HG02884 (cell line): ENCODE measurements at regions not wholly inside any gene's neighbourhood (a gene's known extent, or its start where the extent isn't known, plus 50 kb on each side); places are given as distances from the start of the nearest gene placed in this dataset.

Source experiments
- ATAC-seq: cut with Tn5 transposase; IDR thresholded peaks from one replicate; pipeline ENCODE4 v1.9.1; 2021; ENCODE audit warnings: mild to moderate bottlenecking, moderate library complexity; ENCODE audit not compliant: unreplicated experiment

GRCh38 chr1:195941795-195942194, 666.4 kb downstream of the KCNT2 start:
- ATAC-seq, result no peak

GRCh38 chr1:195941314-195941713, 666.9 kb downstream of the KCNT2 start:
- ATAC-seq, result no peak

DNA sequence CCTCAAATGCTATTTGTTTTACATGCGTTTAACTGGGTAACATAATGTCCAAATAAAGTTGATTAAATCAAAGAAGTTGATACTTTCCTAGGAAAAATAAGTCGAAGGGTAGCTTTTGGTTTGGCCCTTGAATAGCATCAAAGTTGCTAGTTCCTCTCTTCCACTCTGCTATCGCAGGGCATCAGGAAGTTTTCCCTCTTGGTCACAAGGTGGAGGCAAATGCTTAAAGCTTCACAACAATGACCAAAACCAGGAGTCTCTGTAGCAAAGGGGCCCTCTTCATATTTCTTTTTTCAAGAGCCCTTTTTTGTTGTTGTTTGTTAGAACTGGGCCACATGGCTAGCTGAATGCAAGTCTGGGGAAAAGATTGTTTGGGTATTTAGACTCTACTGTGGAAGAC, 668.4 kb downstream of the KCNT2 start:
- no peak for ATAC-seq

- no peak for ATAC-seq
Observed at GRCh38 chr1:195934817-195935553, 673.3 kb downstream of the KCNT2 start.

DNA sequence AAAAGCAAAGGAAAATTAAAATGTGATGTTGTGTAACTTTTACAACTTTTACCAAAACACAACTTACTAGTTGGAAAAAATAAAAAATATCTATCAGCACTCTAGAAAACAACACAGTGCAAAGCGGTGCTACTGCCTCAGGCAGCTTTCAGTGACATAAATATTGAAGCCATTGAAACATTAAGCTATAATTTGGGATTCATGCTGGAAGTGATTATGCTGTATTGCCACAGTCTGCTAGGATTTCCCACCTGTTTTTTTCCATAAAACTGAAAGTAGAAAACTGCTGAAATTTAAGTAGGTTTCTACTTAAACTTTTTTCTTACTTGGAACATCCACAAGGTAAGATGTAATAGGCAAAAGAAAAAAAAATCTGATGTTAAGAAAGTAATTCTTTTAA, 674.4 kb downstream of the KCNT2 start:
- no peak for ATAC-seq

DNA sequence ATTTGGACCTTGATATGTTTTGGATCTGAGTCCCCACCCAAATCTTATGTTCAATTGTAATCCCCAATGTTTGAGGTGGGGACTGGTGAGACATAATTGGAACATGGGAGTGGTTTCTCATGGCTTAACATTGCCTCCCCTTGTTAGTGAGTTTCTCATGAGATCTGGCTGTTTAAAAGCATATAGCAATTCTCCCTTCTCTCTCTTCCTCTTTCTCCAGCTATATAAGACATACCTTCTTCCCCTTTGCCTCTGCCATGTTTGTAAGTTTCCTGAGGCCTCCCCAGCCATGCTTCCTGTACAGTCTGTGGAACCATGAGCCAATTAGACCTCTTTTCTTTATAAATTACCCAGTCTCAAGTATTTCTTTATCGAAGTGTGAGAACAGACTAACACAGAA, 692.4 kb downstream of the KCNT2 start:
- no peak for ATAC-seq

DNA sequence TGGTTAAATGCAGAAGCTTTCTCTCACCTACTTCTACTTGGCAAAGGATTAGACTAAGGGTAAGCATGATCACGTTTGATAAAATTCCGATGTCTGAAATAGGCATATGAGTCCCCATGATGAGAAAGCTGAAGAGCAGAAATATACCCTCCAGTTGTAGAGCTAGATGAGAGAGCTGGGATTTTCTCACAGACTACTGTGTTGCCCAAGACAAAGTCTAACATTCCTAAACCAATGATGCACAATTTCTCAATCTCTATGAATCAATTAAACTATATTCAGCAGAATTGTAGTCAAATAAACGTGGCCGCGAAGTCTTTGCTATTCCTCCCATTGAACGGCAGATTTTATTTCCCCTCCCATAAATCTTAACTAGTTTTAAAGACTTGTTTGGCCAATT, 699.2 kb downstream of the KCNT2 start:
- no peak for ATAC-seq

- no peak for ATAC-seq
Observed at GRCh38 chr1:195908121-195908520, 700.1 kb downstream of the KCNT2 start.

- no peak for ATAC-seq
Observed at GRCh38 chr1:195903203-195903602, 705.0 kb downstream of the KCNT2 start.

- no peak for ATAC-seq
Observed at GRCh38 chr1:195902779-195903178, 705.5 kb downstream of the KCNT2 start.

DNA sequence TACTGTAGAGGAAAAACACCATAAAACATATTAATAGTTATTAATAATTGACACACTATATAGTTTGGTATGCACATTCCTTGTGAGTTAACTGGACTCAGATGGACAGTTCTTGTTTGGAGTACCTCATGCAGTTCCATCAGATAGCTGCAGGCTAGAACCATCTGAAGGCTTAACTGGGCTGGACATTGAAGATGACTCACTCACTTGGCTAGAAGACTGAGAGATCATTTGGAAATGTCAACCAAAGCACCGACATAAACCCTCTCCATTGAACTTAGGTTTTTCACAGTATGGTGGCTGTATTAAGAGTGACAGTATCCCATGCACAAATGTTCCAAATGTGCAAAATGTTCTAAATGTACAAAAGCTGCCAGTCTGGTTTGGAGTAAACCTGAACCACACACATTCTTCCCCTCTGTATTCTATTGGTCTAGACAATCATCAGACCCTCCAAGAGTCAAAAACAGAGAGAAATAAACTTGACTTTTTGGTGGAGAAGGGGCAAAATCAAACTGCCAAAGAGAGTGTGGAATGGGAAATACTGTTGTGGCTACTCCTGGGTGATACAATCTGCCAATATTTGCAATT, 708.4 kb downstream of the KCNT2 start:
- no peak for ATAC-seq

- ATAC-seq, result no peak
Observed at GRCh38 chr1:195898924-195899323, 709.3 kb downstream of the KCNT2 start.

DNA sequence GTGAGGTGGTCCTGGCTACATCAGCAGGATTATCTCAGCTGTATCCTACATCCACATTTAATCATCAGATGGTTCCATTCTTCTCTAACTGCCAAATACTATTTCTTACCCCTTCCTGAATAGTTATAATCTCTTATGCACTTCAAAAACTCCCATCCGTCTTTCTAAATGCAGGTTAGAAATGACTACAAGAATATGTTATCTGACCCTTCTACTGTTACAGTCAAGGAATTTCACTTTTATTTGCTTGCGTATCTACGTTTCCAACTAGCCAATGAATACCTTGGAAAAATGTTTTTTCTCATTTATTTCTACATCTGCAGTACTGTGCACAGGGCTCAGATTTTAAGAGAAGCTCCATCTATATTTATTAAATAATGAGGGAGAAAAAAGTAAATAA, 709.9 kb downstream of the KCNT2 start:
- ATAC-seq, result no peak

DNA sequence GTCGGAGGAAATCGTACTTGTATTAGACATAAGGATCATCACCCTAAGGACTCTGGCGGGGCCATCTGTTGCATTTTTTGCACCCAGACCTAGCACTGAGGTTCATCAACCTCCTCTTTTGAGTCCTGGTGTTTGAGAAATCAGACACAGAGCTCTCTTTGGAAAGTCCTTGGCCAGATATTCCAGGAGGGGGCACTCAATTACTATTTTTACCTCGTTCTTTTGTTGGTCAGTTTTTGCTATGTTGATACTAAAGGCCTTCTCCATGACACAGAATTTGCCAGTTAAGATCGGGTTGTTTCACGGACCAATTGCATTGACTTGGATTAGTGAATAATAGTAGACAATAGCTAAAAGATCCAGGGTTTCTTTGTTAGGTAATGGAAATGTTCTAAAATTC, 711.2 kb downstream of the KCNT2 start:
- no peak for ATAC-seq

DNA sequence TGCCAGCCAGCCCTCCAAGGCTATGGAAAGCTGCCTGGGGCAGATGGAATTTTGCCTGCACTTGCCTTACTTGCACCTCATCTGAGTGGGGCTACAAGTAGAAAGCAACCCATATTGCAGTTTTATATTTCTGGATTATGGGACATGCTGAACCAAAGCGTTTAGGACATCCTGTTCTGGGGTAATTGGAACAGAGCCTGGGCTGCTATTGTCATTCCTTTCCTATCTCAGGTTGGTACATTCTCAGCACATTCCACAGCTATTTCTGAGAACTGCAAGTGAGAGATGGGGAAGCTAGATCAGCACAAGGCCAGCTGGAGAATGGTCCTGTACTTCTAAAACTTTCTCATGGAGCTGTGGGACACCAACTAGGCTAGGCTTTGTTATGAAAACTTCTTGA, 713.8 kb downstream of the KCNT2 start:
- no peak for ATAC-seq

GRCh38 chr1:195886000-195886399, 722.2 kb downstream of the KCNT2 start:
- no peak for ATAC-seq

DNA sequence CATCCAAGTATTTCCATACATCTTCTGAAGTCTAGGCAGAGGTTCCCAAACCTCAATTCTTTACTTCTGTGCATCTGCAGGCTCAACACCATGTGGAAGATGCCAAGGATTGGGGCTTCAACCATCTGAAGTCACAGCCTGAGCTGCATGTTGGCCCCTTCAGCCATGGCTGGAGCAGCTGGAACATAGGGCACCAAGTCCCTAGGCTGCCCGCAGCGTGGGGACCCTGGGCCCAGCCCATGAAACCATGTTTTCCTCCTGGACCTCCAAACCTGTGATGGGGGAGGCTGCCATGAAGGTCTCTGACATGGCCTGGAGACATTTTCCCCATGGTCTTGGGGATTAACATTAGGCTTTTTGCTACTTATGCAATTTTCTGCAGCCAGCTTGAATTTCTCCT, 729.8 kb downstream of the KCNT2 start:
- ATAC-seq, result no peak

DNA sequence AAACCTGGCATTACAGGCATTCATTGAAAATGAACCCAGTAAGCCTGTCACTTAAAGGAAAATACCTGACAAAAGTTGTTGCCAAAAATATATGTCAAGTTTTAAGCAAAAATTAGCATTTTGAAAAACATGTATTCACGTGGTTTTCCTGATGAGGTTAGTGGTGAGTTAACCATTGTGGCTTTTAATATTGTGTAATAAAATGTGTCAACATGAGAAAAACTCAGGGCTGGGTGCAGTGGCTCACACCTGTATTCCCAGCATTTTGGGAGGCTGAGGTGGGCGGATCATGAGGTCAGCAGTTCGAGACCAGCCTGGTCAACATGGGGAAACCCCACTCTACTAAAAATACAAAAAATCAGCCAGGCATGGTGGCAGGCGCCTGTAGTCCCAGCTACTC, 731.4 kb downstream of the KCNT2 start:
- ATAC-seq, result no peak

- no peak for ATAC-seq
Observed at GRCh38 chr1:195872376-195872775, 735.9 kb downstream of the KCNT2 start.

DNA sequence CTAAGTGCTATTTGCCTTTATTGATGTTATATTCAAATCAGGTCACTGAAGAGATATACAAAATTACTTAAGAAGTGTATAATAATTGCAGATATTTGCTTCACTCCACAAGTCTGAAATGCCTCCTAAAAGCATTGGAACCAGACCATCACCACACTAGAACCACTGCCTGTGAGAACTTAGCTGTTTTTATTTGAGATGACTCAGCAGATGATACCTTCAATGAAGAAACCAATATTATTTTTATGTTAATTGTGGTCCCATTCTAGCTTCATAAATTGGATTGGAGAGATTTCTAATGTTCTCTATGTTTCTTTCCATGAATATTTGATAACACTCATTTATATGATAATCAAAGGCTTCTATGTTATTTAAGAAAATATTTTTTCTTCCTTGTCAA, 740.6 kb downstream of the KCNT2 start:
- no peak for ATAC-seq

- no peak for ATAC-seq
Observed at GRCh38 chr1:195866781-195867222, 741.4 kb downstream of the KCNT2 start.

DNA sequence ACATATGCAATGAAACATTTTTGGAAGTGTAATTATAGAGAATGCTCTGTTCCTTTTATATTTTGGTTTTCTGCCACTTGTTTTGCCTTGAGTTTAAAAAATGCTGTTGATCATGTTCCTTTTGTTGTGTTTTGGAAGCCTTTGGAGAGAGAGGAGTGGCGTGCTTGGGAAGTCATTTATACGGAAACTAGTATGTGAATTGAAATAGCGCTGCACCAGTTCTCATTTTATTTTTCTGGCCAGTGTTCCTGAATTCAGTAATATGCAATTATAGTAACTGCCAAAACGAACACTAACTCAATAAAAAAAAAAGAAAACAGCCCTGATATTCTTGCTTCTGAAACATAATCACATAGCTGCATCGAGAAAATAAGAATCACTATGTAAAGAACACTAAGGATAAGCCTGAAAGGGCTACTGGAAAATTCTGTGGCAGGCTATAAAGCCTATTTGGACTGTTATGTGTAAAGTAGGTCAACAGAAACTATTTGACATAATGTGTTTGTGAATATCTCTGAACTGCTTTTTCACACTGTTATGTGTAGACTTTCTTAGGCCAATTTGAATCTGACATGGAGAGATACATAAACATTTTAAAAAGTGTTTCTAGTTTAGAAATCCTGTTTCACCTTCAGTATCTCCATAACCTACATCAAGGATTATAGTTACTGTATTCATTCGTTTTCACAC, 742.0 kb downstream of the KCNT2 start:
- ATAC-seq, result no peak
